ENCODE measurements at regions not wholly inside any gene's neighbourhood (a gene's known extent, or its start where the extent isn't known, plus 50 kb on each side); places are given as distances from the start of the nearest gene placed in this dataset.

- no peak overlapping the region for H3K27ac ChIP-seq
- TF ChIP-seq, protein P1, sequence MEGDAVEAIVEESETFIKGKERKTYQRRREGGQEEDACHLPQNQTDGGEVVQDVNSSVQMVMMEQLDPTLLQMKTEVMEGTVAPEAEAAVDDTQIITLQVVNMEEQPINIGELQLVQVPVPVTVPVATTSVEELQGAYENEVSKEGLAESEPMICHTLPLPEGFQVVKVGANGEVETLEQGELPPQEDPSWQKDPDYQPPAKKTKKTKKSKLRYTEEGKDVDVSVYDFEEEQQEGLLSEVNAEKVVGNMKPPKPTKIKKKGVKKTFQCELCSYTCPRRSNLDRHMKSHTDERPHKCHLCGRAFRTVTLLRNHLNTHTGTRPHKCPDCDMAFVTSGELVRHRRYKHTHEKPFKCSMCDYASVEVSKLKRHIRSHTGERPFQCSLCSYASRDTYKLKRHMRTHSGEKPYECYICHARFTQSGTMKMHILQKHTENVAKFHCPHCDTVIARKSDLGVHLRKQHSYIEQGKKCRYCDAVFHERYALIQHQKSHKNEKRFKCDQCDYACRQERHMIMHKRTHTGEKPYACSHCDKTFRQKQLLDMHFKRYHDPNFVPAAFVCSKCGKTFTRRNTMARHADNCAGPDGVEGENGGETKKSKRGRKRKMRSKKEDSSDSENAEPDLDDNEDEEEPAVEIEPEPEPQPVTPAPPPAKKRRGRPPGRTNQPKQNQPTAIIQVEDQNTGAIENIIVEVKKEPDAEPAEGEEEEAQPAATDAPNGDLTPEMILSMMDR (IDR thresholded peaks at IDR 0.05): no peak
- TF ChIP-seq ZFX (IDR thresholded peaks at IDR 0.05; ENCODE audit: borderline replicate concordance): no peak
Observed at GRCh38 chr11:70783356-70783755, 385.0 kb downstream of the CTTN start.

GRCh38 chr11:70783821-70784220, 385.5 kb downstream of the CTTN start:
- no peak overlapping the region for H3K27ac ChIP-seq
- TF ChIP-seq, protein P1 (IDR thresholded peaks at IDR 0.05): no peak
- TF ChIP-seq ZFX (IDR thresholded peaks at IDR 0.05; ENCODE audit: borderline replicate concordance): no peak

- TF ChIP-seq, protein P1 (IDR thresholded peaks at IDR 0.05): no peak
- TF ChIP-seq ZFX (IDR thresholded peaks at IDR 0.05; ENCODE audit: borderline replicate concordance): no peak
- no peak overlapping the region for H3K27ac ChIP-seq
Observed at GRCh38 chr11:70785372-70785771, 387.0 kb downstream of the CTTN start.

GRCh38 chr11:70786021-70786665, 387.8 kb downstream of the CTTN start:
- TF ChIP-seq, protein P1 (IDR thresholded peaks at IDR 0.05): no peak
- TF ChIP-seq ZFX (IDR thresholded peaks at IDR 0.05; ENCODE audit: borderline replicate concordance): no peak

GRCh38 chr11:70788248-70789022, 390.1 kb downstream of the CTTN start:
- H3K27ac ChIP-seq: no peak overlapping the region

More at GRCh38 chr11:70786021-70786665, 387.8 kb downstream of the CTTN start:
- no peak overlapping the region for H3K27ac ChIP-seq

GRCh38 chr11:70790671-70791300, 392.5 kb downstream of the CTTN start:
- TF ChIP-seq, protein P1 (IDR thresholded peaks at IDR 0.05): peak; percentile 6; the same call in 1 of the 2 replicates
- no peak for TF ChIP-seq ZFX (IDR thresholded peaks at IDR 0.05; ENCODE audit: borderline replicate concordance)

More at GRCh38 chr11:70788248-70789022, 390.1 kb downstream of the CTTN start:
- TF ChIP-seq, protein P1 (IDR thresholded peaks at IDR 0.05): no peak

More at GRCh38 chr11:70790671-70791300, 392.5 kb downstream of the CTTN start:
- no peak overlapping the region for H3K27ac ChIP-seq
